ENCODE measurements at regions not wholly inside any gene's neighbourhood (a gene's known extent, or its start where the extent isn't known, plus 50 kb on each side); places are given as distances from the start of the nearest gene placed in this dataset.

- TF ChIP-seq GATA3 (IDR thresholded peaks at IDR 0.05; ENCODE audit: low read depth, low read length) (no peak), GATA2 (IDR thresholded peaks at IDR 0.05; ENCODE audit: low read depth, low read length) (no peak)
Observed at GRCh38 chr10:8133146-8133545, 78.7 kb downstream of the GATA3 start.

Data from SH-SY5Y (cell line).